ENCODE measurements at regions not wholly inside any gene's neighbourhood (a gene's known extent, or its start where the extent isn't known, plus 50 kb on each side); places are given as distances from the start of the nearest gene placed in this dataset.

- no peaks in the 10 kb centered on the region for H3K36me3 ChIP-seq
- H3K4me1 ChIP-seq (ENCODE audit: insufficient read depth), result no peaks in the 10 kb centered on the region
- 77 to 92% (median 87%) methylated on average over 3 of the region's 3 CpGs for WGBS, 3 donors
- TF ChIP-seq POLR2A (IDR thresholded peaks at IDR 0.05), result no peak
- TF ChIP-seq CTCF (IDR thresholded peaks at IDR 0.05), result no peak
- no peak for TF ChIP-seq EP300 (IDR thresholded peaks at IDR 0.05)
- H3K27ac ChIP-seq, result no peak overlapping the region
- no peak overlapping the region for H3K4me3 ChIP-seq
- H3K27me3 ChIP-seq, result no peaks in the 10 kb centered on the region
- no peak for DNase-seq
- intact Hi-C loops (cut with DNase I), result no loop called here
- no peaks in the 10 kb centered on the region for H3K9me3 ChIP-seq
Measured at GRCh38 chr18:51300912-51301311, 103.4 kb upstream of the MEX3C start.

GRCh38 chr18:51301376-51301775 lies 103.9 kb upstream of the MEX3C start:
- 85 to 91% (median 90%) methylated on average over 3 of the region's 3 CpGs for WGBS, 3 donors
- Histone ChIP-seq H3K36me3 (no peaks in the 10 kb centered on the region), H3K4me3 (no peak overlapping the region), H3K27ac (no peak overlapping the region), H3K4me1 (ENCODE audit: insufficient read depth) (no peaks in the 10 kb centered on the region), H3K27me3 (no peaks in the 10 kb centered on the region), H3K9me3 (no peaks in the 10 kb centered on the region)
- TF ChIP-seq EP300 (IDR thresholded peaks at IDR 0.05), result no peak
- intact Hi-C loops (cut with DNase I), result no loop called here
- DNase-seq, result no peak

GRCh38 chr18:51316677-51317076 lies 119.2 kb upstream of the MEX3C start:
- no peak overlapping the region for H3K27ac ChIP-seq
- H3K27me3 ChIP-seq, result no peaks in the 10 kb centered on the region
- WGBS, 3 donors, result 13 to 43% (median 31%) methylated on average over 1 of the region's 1 CpG
- no peaks in the 10 kb centered on the region for H3K9me3 ChIP-seq
- no peaks in the 10 kb centered on the region for H3K4me1 ChIP-seq (ENCODE audit: insufficient read depth)
- intact Hi-C loops (cut with DNase I), result no loop called here
- no peak overlapping the region for H3K4me3 ChIP-seq
- H3K36me3 ChIP-seq, result no peaks in the 10 kb centered on the region
- TF ChIP-seq CTCF (IDR thresholded peaks at IDR 0.05) (no peak), POLR2A (IDR thresholded peaks at IDR 0.05) (no peak), EP300 (IDR thresholded peaks at IDR 0.05) (no peak)
- DNase-seq, result no peak

- 14 to 31% (median 25%) methylated on average over 1 of the region's 1 CpG for WGBS, 3 donors
Measured at GRCh38 chr18:51321696-51322095, 124.2 kb upstream of the MEX3C start.

GRCh38 chr18:51323961-51324360 lies 126.5 kb upstream of the MEX3C start:
- Histone ChIP-seq H3K27me3 (no peaks in the 10 kb centered on the region), H3K4me1 (ENCODE audit: insufficient read depth) (no peaks in the 10 kb centered on the region), H3K4me3 (no peak overlapping the region), H3K36me3 (no peaks in the 10 kb centered on the region), H3K27ac (no peak overlapping the region), H3K9me3 (no peaks in the 10 kb centered on the region)
- 46 to 56% (median 49%) methylated on average over 4 of the region's 4 CpGs for WGBS, 3 donors
- no peak for DNase-seq
- intact Hi-C loops (cut with DNase I), result no loop called here
- TF ChIP-seq POLR2A (IDR thresholded peaks at IDR 0.05) (no peak), CTCF (IDR thresholded peaks at IDR 0.05) (no peak), EP300 (IDR thresholded peaks at IDR 0.05) (no peak)

More at GRCh38 chr18:51321696-51322095, 124.2 kb upstream of the MEX3C start:
- Histone ChIP-seq H3K4me1 (ENCODE audit: insufficient read depth) (no peaks in the 10 kb centered on the region), H3K9me3 (no peaks in the 10 kb centered on the region), H3K27ac (no peak overlapping the region), H3K36me3 (no peaks in the 10 kb centered on the region), H3K4me3 (no peak overlapping the region), H3K27me3 (no peaks in the 10 kb centered on the region)
- DNase-seq, result no peak
- intact Hi-C loops (cut with DNase I), result no loop called here
- TF ChIP-seq CTCF (IDR thresholded peaks at IDR 0.05) (no peak), POLR2A (IDR thresholded peaks at IDR 0.05) (no peak), EP300 (IDR thresholded peaks at IDR 0.05) (no peak)

Data from ovary (tissue), 7 donors.